B cell (primary cell): ENCODE measurements at regions not wholly inside any gene's neighbourhood (a gene's known extent, or its start where the extent isn't known, plus 50 kb on each side); places are given as distances from the start of the nearest gene placed in this dataset.

Experiments
- ATAC-seq: fragments of 200-7000 bp; cut with Tn5 transposase; one replicate; pipeline ENCODE4 v1.10.0; 2021; ENCODE audit warnings: low read depth, mild to moderate bottlenecking, moderate number of reproducible peaks, moderate library complexity
- CTCF ChIA-PET: fragments of 350-600 bp; sonication (Branson Sonifier 250); formaldehyde crosslinking; loops from one replicate; lab custom pipeline; 2021; ENCODE audit warnings: antibody characterized with exemption, inconsistent platforms; lab: Charles Lee
- POLR2A ChIA-PET: fragments of 350-600 bp; sonication (Branson Sonifier 250); formaldehyde crosslinking; loops from one replicate; lab custom pipeline; 2021; ENCODE audit warnings: antibody characterized with exemption; lab: Charles Lee
- DNase-seq: peaks from one replicate; pipeline ENCODE4 v3.0.0; 2013
- H2AFZ ChIP-seq: 2 replicates; pipeline ENCODE4 v1.6.1; 2012; ENCODE audit warnings: mild to moderate bottlenecking, low read depth, low read length; ENCODE audit not compliant: insufficient read depth, poor library complexity, severe bottlenecking
- H3K27ac ChIP-seq, 2 donors: 1 replicate in 1 of 2; 2 replicates in 1 of 2; pipeline ENCODE4 v1.5.1; 2012 to 2013; ENCODE audit warnings: low read length in 2 of 2, mild to moderate bottlenecking in 2 of 2, moderate library complexity in 1 of 2
- H3K27me3 ChIP-seq, 4 experiments: fragments of 200-600 bp in 1 of 4; sonication (generic) in 1 of 4; replicated peaks in 1 of 4; 1 replicate in 2 of 4; 2 replicates in 2 of 4; pipeline versions ENCODE4 v1.6.1 to v1.7.0; 2013 to 2016; ENCODE audit warnings: low read length in 3 of 4, mild to moderate bottlenecking in 2 of 4, mixed read lengths in 1 of 4, moderate library complexity in 1 of 4; ENCODE audit not compliant: insufficient read depth in 4 of 4, control insufficient read depth in 3 of 4; ENCODE audit errors: control extremely low read depth in 1 of 4
- H3K36me3 ChIP-seq, 2 experiments: replicated peaks in 1 of 2; 1 replicate in 1 of 2; 2 replicates in 1 of 2; pipeline versions ENCODE4 v1.6.1 to v1.7.1; 2013; ENCODE audit warnings: low read length in 1 of 2; ENCODE audit not compliant: insufficient read depth in 2 of 2, control insufficient read depth in 1 of 2; ENCODE audit errors: control extremely low read depth in 1 of 2, extremely low read depth in 1 of 2
- H3K4me1 ChIP-seq, 2 donors: fragments of 200-600 bp in 1 of 2; sonication (generic) in 1 of 2; 1 replicate in 1 of 2; 2 replicates in 1 of 2; pipeline versions ENCODE4 v1.5.1 to v1.6.1; 2013 to 2017; ENCODE audit warnings: low read length in 2 of 2; ENCODE audit not compliant: control insufficient read depth in 2 of 2, insufficient read depth in 2 of 2
- H3K4me2 ChIP-seq: replicated peaks from 2 replicates; pipeline ENCODE3; 2012; ENCODE audit warnings: mild to moderate bottlenecking, low read depth, low read length; ENCODE audit not compliant: poor library complexity, severe bottlenecking
- H3K4me3 ChIP-seq, 5 experiments: fragments of 200-600 bp in 1 of 5; sonication (generic) in 1 of 5; 1 replicate in 3 of 5; 2 replicates in 2 of 5; pipeline versions ENCODE4 v1.5.1 to v1.7.0; 2011 to 2016; ENCODE audit warnings: low read length in 4 of 5, mild to moderate bottlenecking in 4 of 5, low read depth in 2 of 5, control low read depth in 1 of 5, moderate library complexity in 1 of 5; ENCODE audit not compliant: insufficient read depth in 1 of 5; ENCODE audit errors: control extremely low read depth in 1 of 5, extremely low read depth in 1 of 5
- H3K79me2 ChIP-seq: fragments of 200-600 bp; sonication (generic); one replicate; pipeline ENCODE4 v1.6.0; 2016; ENCODE audit warnings: low read length; ENCODE audit not compliant: control insufficient read depth, insufficient read depth
- H3K9ac ChIP-seq: fragments of 200-600 bp; sonication (generic); 2 replicates; pipeline ENCODE4 v1.6.1; 2017; ENCODE audit warnings: mild to moderate bottlenecking, low read length, moderate library complexity
- H3K9me3 ChIP-seq, 3 donors: one replicate each; pipeline versions ENCODE4 v1.6.1 to v1.7.1; 2013; ENCODE audit warnings: low read length in 2 of 3; ENCODE audit not compliant: control insufficient read depth in 2 of 3, insufficient read depth in 1 of 3; ENCODE audit errors: control extremely low read depth in 1 of 3
- H4K20me1 ChIP-seq: 2 replicates; pipeline ENCODE4 v1.6.0; 2012; ENCODE audit warnings: mild to moderate bottlenecking, low read length; ENCODE audit not compliant: insufficient read depth, control insufficient read depth, poor library complexity, severe bottlenecking
- H3K27ac Mint-ChIP-seq: one replicate; pipeline ENCODE4 v1.8.0; 2021; ENCODE audit warnings: mixed read lengths
- H3K27me3 Mint-ChIP-seq: one replicate; pipeline ENCODE4 v1.8.0; 2021; ENCODE audit warnings: mixed read lengths
- H3K4me1 Mint-ChIP-seq: one replicate; pipeline ENCODE4 v1.8.0; 2021; ENCODE audit warnings: mixed read lengths
- H3K4me3 Mint-ChIP-seq: one replicate; pipeline ENCODE4 v1.8.0; 2021; ENCODE audit warnings: mixed read lengths
- H3K9me3 Mint-ChIP-seq: one replicate; pipeline ENCODE4 v1.8.0; 2022; ENCODE audit warnings: mixed read lengths; ENCODE audit not compliant: insufficient read depth
- CTCF ChIP-seq: fragments of 200-600 bp; IDR thresholded peaks from one replicate; pipeline ENCODE4 v1.8.0; 2022; ENCODE audit warnings: antibody characterized with exemption, mild to moderate bottlenecking
- EZH2 ChIP-seq: IDR thresholded peaks from 2 replicates; pipeline ENCODE4 v1.6.1; 2012; ENCODE audit warnings: borderline replicate concordance, low read depth, mild to moderate bottlenecking, moderate library complexity, low read length; ENCODE audit not compliant: insufficient read depth, poor library complexity, severe bottlenecking
- WGBS: methylation state at CpG from one replicate; pipeline ENCODE4 v1.1.5; 2013; ENCODE audit warnings: missing lambda C conversion rate; ENCODE audit not compliant: insufficient coverage; 5-methylcytosine and 5-hydroxymethylcytosine counted together
- intact Hi-C: fragments of 100-400 bp; cut with micrococcal nuclease; formaldehyde crosslinking; loops from one replicate; pipeline ENCODE4 v1.10.0; 2022

DNA sequence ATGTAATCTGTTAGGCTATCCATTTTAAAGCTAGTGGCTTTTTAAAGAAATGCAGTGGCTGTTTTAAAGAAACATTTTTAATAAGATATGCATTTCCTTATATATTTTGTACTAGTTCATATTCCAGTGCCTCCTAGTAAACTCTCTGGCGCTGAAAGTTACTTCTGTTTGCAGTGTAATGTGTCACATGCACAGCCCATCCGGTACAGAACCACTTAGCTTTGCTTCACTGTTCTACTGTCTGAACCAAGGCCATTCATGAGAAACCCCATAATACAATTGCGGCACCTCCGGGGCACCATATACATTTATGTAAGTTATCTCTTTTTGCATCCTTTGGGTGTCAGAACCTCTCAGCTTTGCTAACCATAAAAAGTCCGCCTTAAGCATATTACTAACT is 114.6 kb upstream of the KCTD1 start:
- no peaks in the 10 kb centered on the region for H3K4me1 Mint-ChIP-seq
- no peak overlapping the region for H3K4me2 ChIP-seq
- H3K27ac ChIP-seq = no peak overlapping the region
- no peak overlapping the region for H3K27ac Mint-ChIP-seq
- H3K27me3 Mint-ChIP-seq = peaks cover 28% of the 10 kb centered on the region
- DNase-seq (no peak), ATAC-seq (no peak)
- no peaks in the 10 kb centered on the region for H3K4me1 ChIP-seq
- WGBS = 28% methylated on average over 2 of the region's 5 CpGs
- TF ChIP-seq CTCF (no peak), EZH2 (no peak)
- no peaks in the 10 kb centered on the region for H3K9me3 Mint-ChIP-seq
- no peak overlapping the region for H3K9ac ChIP-seq
- no peaks in the 10 kb centered on the region for H4K20me1 ChIP-seq
- ChIA-PET POLR2A (no interaction called here), CTCF (no interaction called here)
- no peaks in the 10 kb centered on the region for H3K9me3 ChIP-seq
- no peak overlapping the region for H3K4me3 ChIP-seq
- H3K27me3 ChIP-seq = peaks cover 0 to 18% (median 6%) of the 10 kb centered on the region in 4 experiments
- no peak overlapping the region for H3K4me3 Mint-ChIP-seq
- no peaks in the 10 kb centered on the region for H3K79me2 ChIP-seq
- intact Hi-C loops = no loop called here
- no peaks in the 10 kb centered on the region for H3K36me3 ChIP-seq
- no peak overlapping the region for H2AFZ ChIP-seq

- Mint-ChIP-seq H3K4me3 (peak overlapping the region; percentile 78), H3K27ac (no peak overlapping the region), H3K4me1 (peaks cover 14% of the 10 kb centered on the region), H3K9me3 (no peaks in the 10 kb centered on the region), H3K27me3 (peaks cover 67% of the 10 kb centered on the region)
- no peak overlapping the region for H3K27ac ChIP-seq
- no peak overlapping the region for H3K4me2 ChIP-seq
- H3K36me3 ChIP-seq = no peaks in the 10 kb centered on the region
- H3K9me3 ChIP-seq = no peaks in the 10 kb centered on the region
- intact Hi-C loops = no loop called here
- no peak overlapping the region for H3K9ac ChIP-seq
- H3K27me3 ChIP-seq = peaks cover 0 to 42% (median 23%) of the 10 kb centered on the region in 4 experiments
- TF ChIP-seq EZH2 (no peak), CTCF (no peak)
- POLR2A ChIA-PET = no interaction called here
- no peaks in the 10 kb centered on the region for H4K20me1 ChIP-seq
- peak overlapping the region in 1 of 5 experiments; percentile 46 for H3K4me3 ChIP-seq
- H2AFZ ChIP-seq = peak overlapping the region; percentile 38
- DNase-seq = no peak
- CTCF ChIA-PET = interaction anchor here (0.8 kb wide), 1 partner anchor 275 kb away, joined by 3 read pairs; no protein-coding TSS in a partner anchor
- 12% methylated on average over 3 of the region's 15 CpGs for WGBS
- ATAC-seq = no peak
- H3K4me1 ChIP-seq = peaks cover 4 to 16% of the 10 kb centered on the region in 2 donors
- no peaks in the 10 kb centered on the region for H3K79me2 ChIP-seq
Measured at GRCh38 chr18:26657631-26658581, 109.6 kb upstream of the KCTD1 start.
